HCT116 (cell line): ENCODE measurements at regions not wholly inside any gene's neighbourhood (a gene's known extent, or its start where the extent isn't known, plus 50 kb on each side); places are given as distances from the start of the nearest gene placed in this dataset.

Source experiments
- ATAC-seq: fragments of 200-7000 bp; cut with Tn5 transposase; 2 replicates; pipeline ENCODE4 v1.9.1; 2020; ENCODE audit warnings: mild to moderate bottlenecking, moderate library complexity
- BruUV-seq: library from RNA; stranded (reverse); fragments of 400-500 nt; replicated peaks from 2 replicates; lab custom pipeline; 2021; lab: Mats Ljungman, UMichigan
- CTCF ChIA-PET: fragments of 300-600 bp; sonication (Branson Sonifier 250); formaldehyde crosslinking; loops from one replicate; lab custom pipeline; 2021; ENCODE audit warnings: antibody characterized with exemption; lab: Charles Lee
- POLR2A ChIA-PET: fragments of 300-600, 350-600 bp; sonication (Branson Sonifier 250); formaldehyde crosslinking; loops from one replicate; lab custom pipeline; 2021; ENCODE audit warnings: antibody characterized with exemption; lab: Charles Lee
- RAD21 ChIA-PET, 2 experiments: fragments of 300-600 bp; sonication (Branson Sonifier 250); formaldehyde crosslinking; loops; one replicate each; lab custom pipeline; 2023; ENCODE audit warnings: low total read pairs in 2 of 2; ENCODE audit not compliant: uncharacterized antibody in 2 of 2, unreplicated experiment in 2 of 2, low non-redundant PET in 1 of 2; lab: Charles Lee
- DNase-seq: peaks from one replicate; pipeline ENCODE4 v3.0.0-alpha.2; 2010; ENCODE audit warnings: low read depth, low spot score
- H2AFZ ChIP-seq: fragments of 200-600 bp; shearing (Covaris generic), sonication (generic); 2 replicates; pipeline ENCODE4 v1.6.1; 2017; ENCODE audit warnings: low read depth, mixed run types, mixed read lengths, antibody characterized with exemption, low read length; ENCODE audit not compliant: poor library complexity, severe bottlenecking
- H3K27ac ChIP-seq: 2 replicates; pipeline ENCODE4 v1.5.1; 2012; ENCODE audit warnings: low read depth, low read length
- H3K27me3 ChIP-seq: fragments of 200-600 bp; sonication (generic); 2 replicates; pipeline ENCODE4 v1.6.1; 2016; ENCODE audit warnings: mixed run types, low read length, mixed read lengths; ENCODE audit not compliant: insufficient read depth
- H3K36me3 ChIP-seq, 2 experiments: fragments of 200-500 bp in 1 of 2; fragments of 200-600 bp in 1 of 2; sonication (Bioruptor generic) in 1 of 2; sonication (generic) in 1 of 2; 2 replicates each; pipeline versions ENCODE4 v1.5.1 to v1.6.1; 2014 to 2016; ENCODE audit warnings: low read length in 2 of 2, inconsistent platforms in 1 of 2, mixed read lengths in 1 of 2, mixed run types in 1 of 2; ENCODE audit not compliant: insufficient read depth in 2 of 2, control insufficient read depth in 1 of 2
- H3K4me1 ChIP-seq, 2 experiments: fragments of 200-600 bp in 1 of 2; sonication (generic) in 1 of 2; 2 replicates each; pipeline versions ENCODE4 v1.5.1 to v1.6.1; 2012 to 2017; ENCODE audit warnings: low read length in 2 of 2, inconsistent platforms in 1 of 2, mild to moderate bottlenecking in 1 of 2, mixed read lengths in 1 of 2, mixed run types in 1 of 2, moderate library complexity in 1 of 2; ENCODE audit not compliant: insufficient read depth in 2 of 2, control insufficient read depth in 1 of 2
- H3K4me2 ChIP-seq: fragments of 200-600 bp; sonication (generic); 2 replicates; pipeline ENCODE4 v1.6.1; 2017; ENCODE audit warnings: mixed run types, low read length, mixed read lengths
- H3K4me3 ChIP-seq, 2 experiments: fragments of 200-600 bp in 1 of 2; sonication (generic) in 1 of 2; replicated peaks in 1 of 2; 2 replicates each; pipeline ENCODE4 v1.5.1; 2011 to 2016; ENCODE audit warnings: low read length in 2 of 2, control low read depth in 1 of 2, low read depth in 1 of 2, mild to moderate bottlenecking in 1 of 2, mixed read lengths in 1 of 2, mixed run types in 1 of 2
- H3K79me2 ChIP-seq: fragments of 200-600 bp; sonication (generic); 2 replicates; pipeline ENCODE4 v1.6.1; 2017; ENCODE audit warnings: mild to moderate bottlenecking, mixed run types, low read length, moderate library complexity, mixed read lengths; ENCODE audit not compliant: insufficient read depth
- H3K9ac ChIP-seq: fragments of 200-600 bp; sonication (generic); 2 replicates; pipeline ENCODE4 v1.6.1; 2016; ENCODE audit warnings: low read length, mixed read lengths
- H3K9me2 ChIP-seq: fragments of 200-600 bp; sonication (generic), shearing (Covaris generic); 2 replicates; pipeline ENCODE4 v1.6.1; 2017; ENCODE audit warnings: mixed run types, mild to moderate bottlenecking, moderate library complexity; ENCODE audit not compliant: insufficient read depth
- H3K9me3 ChIP-seq, 2 experiments: fragments of 200-500 bp in 1 of 2; fragments of 200-600 bp in 1 of 2; sonication (Bioruptor generic) in 1 of 2; sonication (generic) in 1 of 2; 2 replicates each; pipeline ENCODE4 v1.6.1; 2014 to 2017; ENCODE audit warnings: low read length in 2 of 2, mixed read lengths in 2 of 2, inconsistent platforms in 1 of 2, low read depth in 1 of 2, mild to moderate bottlenecking in 1 of 2, mixed run types in 1 of 2, moderate library complexity in 1 of 2; ENCODE audit not compliant: control insufficient read depth in 1 of 2, insufficient read depth in 1 of 2
- H4K20me1 ChIP-seq: fragments of 200-600 bp; sonication (generic), shearing (Covaris generic); 2 replicates; pipeline ENCODE4 v1.6.1; 2017; ENCODE audit warnings: mixed run types, mild to moderate bottlenecking, moderate library complexity; ENCODE audit not compliant: insufficient read depth
- EGR1 ChIP-seq: IDR thresholded peaks from 2 replicates; pipeline ENCODE4 v1.6.1; 2012; ENCODE audit warnings: low read depth
- EZH2phosphoT487 ChIP-seq: fragments of 200-600 bp; IDR thresholded peaks from 2 replicates; pipeline ENCODE4 v1.6.1; 2018; ENCODE audit warnings: antibody characterized with exemption, borderline replicate concordance
- POLR2AphosphoS5 ChIP-seq: IDR thresholded peaks from 2 replicates; pipeline ENCODE4 v1.6.1; 2011; ENCODE audit warnings: mild to moderate bottlenecking, low read depth, low read length, moderate library complexity
- SRF ChIP-seq: IDR thresholded peaks from 2 replicates; pipeline ENCODE4 v1.6.1; 2012; ENCODE audit warnings: low read depth
- TCF7L2 ChIP-seq: IDR thresholded peaks from 2 replicates; pipeline ENCODE4 v1.7.0; 2011; ENCODE audit warnings: borderline replicate concordance, inconsistent platforms; ENCODE audit not compliant: insufficient read depth, insufficient read length; ENCODE audit errors: extremely low read depth
- YY1 ChIP-seq: IDR thresholded peaks from 2 replicates; pipeline ENCODE4 v1.6.1; 2011; ENCODE audit warnings: low read length, low read depth, moderate library complexity, mild to moderate bottlenecking; ENCODE audit not compliant: insufficient replicate concordance; ENCODE audit errors: extremely low read depth
- ZFX ChIP-seq: fragments of 450-650 bp; IDR thresholded peaks from 2 replicates; pipeline ENCODE4 v1.6.1; 2017
- ZNF274 ChIP-seq: fragments of 200-500 bp; sonication (Bioruptor generic); IDR thresholded peaks from 2 replicates; pipeline ENCODE4 v1.6.1; 2014; ENCODE audit warnings: mild to moderate bottlenecking, low read depth, low read length, inconsistent platforms
- intact Hi-C: fragments of 100-400 bp; cut with micrococcal nuclease; formaldehyde crosslinking; loops from 2 replicates; pipeline ENCODE4 v1.10.0; 2022
- TF ChIP-seq, protein P1 (sequence below): IDR thresholded peaks from 2 replicates; pipeline ENCODE4 v1.6.1; 2012

DNA sequence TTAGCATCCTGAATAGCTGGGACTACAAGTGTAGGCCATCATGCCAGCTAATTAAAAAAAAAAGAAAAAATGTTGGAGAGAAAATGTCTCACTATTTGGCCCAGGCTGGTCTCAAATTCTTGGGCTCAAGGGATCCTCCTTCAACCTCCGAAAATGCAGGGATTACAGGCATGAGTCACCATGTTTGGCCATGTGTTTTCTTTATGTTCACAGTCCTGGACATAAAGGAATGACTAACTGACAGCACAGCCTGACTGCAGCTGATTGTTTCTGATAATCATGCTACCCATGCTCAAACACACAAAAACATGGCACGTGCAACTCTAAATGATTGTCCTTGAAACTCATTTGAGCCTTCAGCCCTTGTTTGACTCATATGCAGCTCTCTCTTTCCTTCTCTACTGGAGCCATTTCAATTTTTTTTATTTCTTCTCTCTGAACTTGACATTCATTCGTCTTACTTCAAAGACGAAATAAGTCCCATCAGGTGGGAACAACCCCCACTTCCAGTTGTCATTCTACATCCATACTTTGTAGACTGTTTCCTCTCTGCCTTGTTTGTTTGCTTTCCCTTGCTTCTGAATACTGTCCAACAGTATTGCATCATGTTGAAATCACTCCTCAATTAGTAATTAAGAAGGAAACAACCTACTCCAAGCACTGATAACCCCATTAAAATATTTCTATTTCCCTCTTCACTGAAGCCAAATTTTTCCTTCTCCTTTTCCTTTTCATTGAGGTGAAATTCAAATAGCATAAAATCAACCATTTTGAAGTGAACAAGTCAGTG lies 413.0 kb downstream of the BMP2 start (continued):
- TF ChIP-seq POLR2AphosphoS5 (no peak), EGR1 (no peak), ZFX (no peak)
- TF ChIP-seq, protein P1, sequence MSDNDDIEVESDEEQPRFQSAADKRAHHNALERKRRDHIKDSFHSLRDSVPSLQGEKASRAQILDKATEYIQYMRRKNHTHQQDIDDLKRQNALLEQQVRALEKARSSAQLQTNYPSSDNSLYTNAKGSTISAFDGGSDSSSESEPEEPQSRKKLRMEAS, result no peak

DNA sequence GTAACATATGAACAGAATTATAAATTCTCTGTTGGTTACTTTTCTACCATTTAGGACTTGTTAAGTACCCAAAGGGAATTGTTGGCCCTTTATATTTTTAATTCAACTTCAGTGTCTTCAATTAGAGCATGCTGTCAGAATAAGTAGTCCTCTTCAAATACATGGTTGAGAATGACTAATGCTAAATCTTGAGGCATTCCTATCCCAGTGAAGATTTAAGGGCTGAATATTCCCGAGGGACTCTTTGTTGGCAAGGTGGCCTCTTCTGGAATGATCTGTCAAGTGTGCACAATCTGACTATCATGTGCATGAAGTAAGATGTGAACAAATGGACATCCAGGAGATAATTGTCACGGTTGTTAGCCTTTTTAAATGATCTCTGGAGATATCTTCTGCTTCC lies 421.7 kb downstream of the BMP2 start:
- no peak overlapping the region for H3K4me3 ChIP-seq
- H3K4me2 ChIP-seq, result no peak overlapping the region
- H3K9me2 ChIP-seq, result no peaks in the 10 kb centered on the region
- H4K20me1 ChIP-seq, result no peaks in the 10 kb centered on the region
- no peak for TF ChIP-seq ZNF274
- no peak for TF ChIP-seq SRF
- TF ChIP-seq YY1, result no peak
- no peak for TF ChIP-seq EZH2phosphoT487
- TF ChIP-seq TCF7L2, result no peak
- TF ChIP-seq, protein P1, result no peak
- no peak overlapping the region for H3K27ac ChIP-seq
- no peaks in the 10 kb centered on the region for H3K79me2 ChIP-seq
- BruUV-seq, result no TSS peak
- intact Hi-C loops, result no loop called here
- H3K9me3 ChIP-seq, result peaks cover 0 to 15% of the 10 kb centered on the region in 2 experiments; a peak in 2 of 4 replicates
- no peaks in the 10 kb centered on the region for H3K27me3 ChIP-seq
- RAD21 ChIA-PET, result no interaction called here
- ATAC-seq (no peak), DNase-seq (no peak)
- CTCF ChIA-PET, result no interaction called here
- no peaks in the 10 kb centered on the region for H3K4me1 ChIP-seq
- POLR2A ChIA-PET, result no interaction called here
- no peak overlapping the region for H3K9ac ChIP-seq
- no peak overlapping the region for H2AFZ ChIP-seq
- no peaks in the 10 kb centered on the region for H3K36me3 ChIP-seq
